ENCODE measurements at regions not wholly inside any gene's neighbourhood (a gene's known extent, or its start where the extent isn't known, plus 50 kb on each side); places are given as distances from the start of the nearest gene placed in this dataset.

DNA sequence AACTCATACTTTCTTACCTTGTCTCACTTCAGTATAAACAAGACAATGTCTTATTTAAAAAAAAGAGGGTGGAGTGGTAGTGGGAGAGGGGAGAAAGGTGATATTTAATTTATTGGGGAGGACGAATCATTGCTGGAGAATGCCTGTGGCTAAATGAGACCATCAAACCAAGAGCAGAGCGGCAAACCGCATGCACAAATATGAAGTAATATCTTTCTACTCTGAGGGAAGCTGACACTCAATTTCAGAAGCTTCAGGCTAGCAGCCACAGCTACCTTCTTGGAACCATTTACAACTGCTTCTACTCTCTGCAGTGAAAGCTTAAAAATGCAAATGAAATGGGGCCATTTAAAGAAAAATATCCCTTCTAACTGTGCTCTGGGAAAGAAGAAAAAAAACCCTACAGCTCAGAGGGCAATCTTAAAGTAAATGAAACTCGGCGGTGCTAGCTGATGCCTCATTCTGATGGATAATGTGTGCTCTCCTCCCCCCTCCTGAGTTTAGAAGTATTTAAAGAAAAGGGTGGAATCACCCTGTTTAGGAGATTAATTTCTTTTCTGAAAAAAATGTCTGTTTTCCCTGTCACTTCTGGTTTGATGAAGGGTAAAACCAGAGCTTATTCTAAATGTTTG is 178.2 kb upstream of the CAMK1G start:
- Histone ChIP-seq H3K27ac (ENCODE audit: low read length) (no peak overlapping the region), H3K36me3 (ENCODE audit: control insufficient read depth, insufficient read depth, low read length) (no peaks in the 10 kb centered on the region)

GRCh38 chr1:209406168-209406567 is 177.3 kb upstream of the CAMK1G start:
- WGBS (ENCODE audit: insufficient coverage): 80% methylated on average over 1 of the region's 3 CpGs
- Histone ChIP-seq H3K36me3 (ENCODE audit: control insufficient read depth, insufficient read depth, low read length) (no peaks in the 10 kb centered on the region), H3K27me3 (ENCODE audit: control insufficient read depth, insufficient read depth, low read length) (peaks cover 2% of the 10 kb centered on the region), H3K4me3 (ENCODE audit: low read length) (no peak overlapping the region), H3K4me1 (ENCODE audit: control insufficient read depth, insufficient read depth, low read length) (no peaks in the 10 kb centered on the region), H3K27ac (ENCODE audit: low read length) (no peak overlapping the region), H3K9me3 (replicated peaks; ENCODE audit: control insufficient read depth, low read depth, low read length) (no peaks in the 10 kb centered on the region)
- DNase-seq: no peak

More for the DNA sequence above, 178.2 kb upstream of the CAMK1G start:
- no peaks in the 10 kb centered on the region for H3K9me3 ChIP-seq (replicated peaks; ENCODE audit: control insufficient read depth, low read depth, low read length)
- no peak for DNase-seq
- peaks cover 2% of the 10 kb centered on the region for H3K27me3 ChIP-seq (ENCODE audit: control insufficient read depth, insufficient read depth, low read length)
- H3K4me3 ChIP-seq (ENCODE audit: low read length): no peak overlapping the region
- no peaks in the 10 kb centered on the region for H3K4me1 ChIP-seq (ENCODE audit: control insufficient read depth, insufficient read depth, low read length)
- WGBS (ENCODE audit: insufficient coverage): no CpG with 5 or more reads among the region's 5 CpGs

GRCh38 chr1:209406595-209406994 is 176.9 kb upstream of the CAMK1G start:
- DNase-seq: no peak
- Histone ChIP-seq H3K9me3 (replicated peaks; ENCODE audit: control insufficient read depth, low read depth, low read length) (no peaks in the 10 kb centered on the region), H3K4me1 (ENCODE audit: control insufficient read depth, insufficient read depth, low read length) (peaks cover 3% of the 10 kb centered on the region), H3K36me3 (ENCODE audit: control insufficient read depth, insufficient read depth, low read length) (no peaks in the 10 kb centered on the region), H3K4me3 (ENCODE audit: low read length) (no peak overlapping the region), H3K27ac (ENCODE audit: low read length) (no peak overlapping the region), H3K27me3 (ENCODE audit: control insufficient read depth, insufficient read depth, low read length) (peaks cover 2% of the 10 kb centered on the region)
- no CpG with 5 or more reads among the region's 2 CpGs for WGBS (ENCODE audit: insufficient coverage)

- no peak for DNase-seq
- H3K36me3 ChIP-seq (ENCODE audit: control insufficient read depth, insufficient read depth, low read length): no peaks in the 10 kb centered on the region
- no peak overlapping the region for H3K27ac ChIP-seq (ENCODE audit: low read length)
- peaks cover 6% of the 10 kb centered on the region for H3K4me1 ChIP-seq (ENCODE audit: control insufficient read depth, insufficient read depth, low read length)
- whole genome bisulfite sequencing (ENCODE audit: insufficient coverage): no CpG with 5 or more reads among the region's 2 CpGs
- H3K9me3 ChIP-seq (replicated peaks; ENCODE audit: control insufficient read depth, low read depth, low read length): no peaks in the 10 kb centered on the region
- no peak overlapping the region for H3K4me3 ChIP-seq (ENCODE audit: low read length)
- no peaks in the 10 kb centered on the region for H3K27me3 ChIP-seq (ENCODE audit: control insufficient read depth, insufficient read depth, low read length)
These were observed 173.7 kb upstream of the CAMK1G start for GRCh38 chr1:209409780-209410179.

DNA sequence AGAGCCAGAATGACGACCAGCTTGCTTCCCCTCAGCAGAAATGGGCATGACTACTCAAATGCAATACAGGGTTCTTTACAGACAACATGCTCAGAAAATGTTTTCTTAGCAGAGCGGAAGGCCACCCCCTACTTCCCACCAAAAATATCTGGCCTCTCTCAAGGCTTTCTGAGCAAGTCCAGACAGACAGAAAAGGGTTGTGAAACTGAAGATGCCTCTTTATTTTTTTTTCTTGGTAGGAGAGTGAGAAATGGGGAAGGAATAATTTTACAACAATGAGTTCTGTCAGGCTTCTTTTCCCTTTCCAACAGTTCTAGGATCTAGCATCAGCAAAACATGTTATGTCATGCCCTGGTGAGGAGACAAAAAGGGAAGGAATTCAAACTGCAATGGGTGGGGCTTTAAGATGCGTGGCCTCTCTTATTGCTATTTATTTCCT is 172.0 kb upstream of the CAMK1G start:
- peaks cover 2% of the 10 kb centered on the region for H3K27me3 ChIP-seq (ENCODE audit: control insufficient read depth, insufficient read depth, low read length)
- H3K9me3 ChIP-seq (replicated peaks; ENCODE audit: control insufficient read depth, low read depth, low read length): no peaks in the 10 kb centered on the region
- no peaks in the 10 kb centered on the region for H3K36me3 ChIP-seq (ENCODE audit: control insufficient read depth, insufficient read depth, low read length)
- H3K4me1 ChIP-seq (ENCODE audit: control insufficient read depth, insufficient read depth, low read length): peaks cover 8% of the 10 kb centered on the region
- peak; percentile 93 for DNase-seq
- 29% methylated on average over 1 of the region's 3 CpGs for WGBS (ENCODE audit: insufficient coverage)
- H3K27ac ChIP-seq (ENCODE audit: low read length): peak overlapping the region; percentile 57
- H3K4me3 ChIP-seq (ENCODE audit: low read length): no peak overlapping the region

GRCh38 chr1:209412036-209412435 is 171.5 kb upstream of the CAMK1G start:
- peaks cover 8% of the 10 kb centered on the region for H3K4me1 ChIP-seq (ENCODE audit: control insufficient read depth, insufficient read depth, low read length)
- no peak overlapping the region for H3K4me3 ChIP-seq (ENCODE audit: low read length)
- H3K9me3 ChIP-seq (replicated peaks; ENCODE audit: control insufficient read depth, low read depth, low read length): no peaks in the 10 kb centered on the region
- H3K27me3 ChIP-seq (ENCODE audit: control insufficient read depth, insufficient read depth, low read length): peaks cover 2% of the 10 kb centered on the region
- peak; percentile 53 for DNase-seq
- peak overlapping the region; percentile 23 for H3K27ac ChIP-seq (ENCODE audit: low read length)
- no peaks in the 10 kb centered on the region for H3K36me3 ChIP-seq (ENCODE audit: control insufficient read depth, insufficient read depth, low read length)

GRCh38 chr1:209412566-209412965 is 170.9 kb upstream of the CAMK1G start:
- 81% methylated on average over 1 of the region's 1 CpG for whole genome bisulfite sequencing (ENCODE audit: insufficient coverage)
- peaks cover 2% of the 10 kb centered on the region for H3K27me3 ChIP-seq (ENCODE audit: control insufficient read depth, insufficient read depth, low read length)
- DNase-seq: no peak
- no peaks in the 10 kb centered on the region for H3K9me3 ChIP-seq (replicated peaks; ENCODE audit: control insufficient read depth, low read depth, low read length)
- peaks cover 8% of the 10 kb centered on the region for H3K4me1 ChIP-seq (ENCODE audit: control insufficient read depth, insufficient read depth, low read length)
- H3K36me3 ChIP-seq (ENCODE audit: control insufficient read depth, insufficient read depth, low read length): no peaks in the 10 kb centered on the region
- H3K27ac ChIP-seq (ENCODE audit: low read length): no peak overlapping the region
- H3K4me3 ChIP-seq (ENCODE audit: low read length): no peak overlapping the region

DNA sequence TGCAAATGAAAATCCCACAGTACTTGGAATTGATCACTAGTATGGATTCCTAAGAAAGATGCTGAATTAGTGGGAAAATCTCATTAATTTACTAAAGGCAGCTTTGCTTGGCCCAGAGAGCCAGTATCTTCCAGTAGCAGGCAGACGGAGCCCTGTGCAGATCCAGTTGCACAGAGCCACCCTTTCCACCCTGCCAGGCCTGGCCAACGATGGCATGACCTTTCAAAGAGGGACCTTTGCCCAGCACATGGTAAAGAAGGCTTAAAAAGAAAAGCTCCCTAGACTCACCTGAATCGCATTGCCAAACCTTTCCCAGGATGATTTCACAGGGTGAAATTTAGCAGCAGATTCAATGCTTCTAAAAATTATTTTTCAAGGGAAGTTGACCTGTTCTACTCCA is 170.5 kb upstream of the CAMK1G start:
- H3K36me3 ChIP-seq (ENCODE audit: control insufficient read depth, insufficient read depth, low read length): no peaks in the 10 kb centered on the region
- H3K4me1 ChIP-seq (ENCODE audit: control insufficient read depth, insufficient read depth, low read length): peaks cover 8% of the 10 kb centered on the region
- WGBS (ENCODE audit: insufficient coverage): 70% methylated on average over 3 of the region's 3 CpGs
- peaks cover 2% of the 10 kb centered on the region for H3K27me3 ChIP-seq (ENCODE audit: control insufficient read depth, insufficient read depth, low read length)
- DNase-seq: no peak
- no peak overlapping the region for H3K27ac ChIP-seq (ENCODE audit: low read length)
- no peak overlapping the region for H3K4me3 ChIP-seq (ENCODE audit: low read length)
- no peaks in the 10 kb centered on the region for H3K9me3 ChIP-seq (replicated peaks; ENCODE audit: control insufficient read depth, low read depth, low read length)

GRCh38 chr1:209414803-209415329 is 168.6 kb upstream of the CAMK1G start:
- no peaks in the 10 kb centered on the region for H3K9me3 ChIP-seq (replicated peaks; ENCODE audit: control insufficient read depth, low read depth, low read length)
- H3K27ac ChIP-seq (ENCODE audit: low read length): no peak overlapping the region
- no peak overlapping the region for H3K4me3 ChIP-seq (ENCODE audit: low read length)
- WGBS (ENCODE audit: insufficient coverage): 83% methylated on average over 1 of the region's 8 CpGs
- H3K36me3 ChIP-seq (ENCODE audit: control insufficient read depth, insufficient read depth, low read length): no peaks in the 10 kb centered on the region
- DNase-seq: no peak
- H3K4me1 ChIP-seq (ENCODE audit: control insufficient read depth, insufficient read depth, low read length): peaks cover 8% of the 10 kb centered on the region
- peaks cover 2% of the 10 kb centered on the region for H3K27me3 ChIP-seq (ENCODE audit: control insufficient read depth, insufficient read depth, low read length)

DNA sequence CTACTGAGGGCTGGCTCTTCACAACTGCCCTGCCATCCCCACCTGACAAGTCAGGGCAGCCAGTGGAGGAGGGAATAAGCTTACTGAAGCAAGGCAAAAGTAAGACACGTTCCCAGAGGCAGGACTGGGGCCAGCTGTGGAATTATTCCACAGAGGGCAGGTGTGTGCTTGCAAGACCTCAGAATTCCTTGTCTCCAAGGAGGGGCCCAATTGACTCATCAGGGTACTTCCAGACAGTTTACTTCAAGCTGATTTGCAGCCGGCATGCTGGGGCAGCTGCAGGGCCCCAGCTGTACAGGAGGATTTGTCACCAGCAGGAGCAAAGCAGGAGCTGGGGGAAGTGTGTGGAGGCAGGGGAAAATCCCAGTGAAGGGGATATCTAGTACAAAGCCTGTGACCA is 167.5 kb upstream of the CAMK1G start:
- H3K4me3 ChIP-seq (ENCODE audit: low read length): no peak overlapping the region
- DNase-seq: no peak
- H3K9me3 ChIP-seq (replicated peaks; ENCODE audit: control insufficient read depth, low read depth, low read length): no peaks in the 10 kb centered on the region
- WGBS (ENCODE audit: insufficient coverage): 25% methylated on average over 2 of the region's 2 CpGs
- H3K4me1 ChIP-seq (ENCODE audit: control insufficient read depth, insufficient read depth, low read length): peaks cover 8% of the 10 kb centered on the region
- H3K27ac ChIP-seq (ENCODE audit: low read length): no peak overlapping the region
- H3K27me3 ChIP-seq (ENCODE audit: control insufficient read depth, insufficient read depth, low read length): peaks cover 2% of the 10 kb centered on the region
- no peaks in the 10 kb centered on the region for H3K36me3 ChIP-seq (ENCODE audit: control insufficient read depth, insufficient read depth, low read length)

GRCh38 chr1:209416716-209417115 is 166.8 kb upstream of the CAMK1G start:
- Histone ChIP-seq H3K27ac (ENCODE audit: low read length) (no peak overlapping the region), H3K9me3 (replicated peaks; ENCODE audit: control insufficient read depth, low read depth, low read length) (no peaks in the 10 kb centered on the region), H3K36me3 (ENCODE audit: control insufficient read depth, insufficient read depth, low read length) (no peaks in the 10 kb centered on the region), H3K4me3 (ENCODE audit: low read length) (no peak overlapping the region), H3K4me1 (ENCODE audit: control insufficient read depth, insufficient read depth, low read length) (peaks cover 5% of the 10 kb centered on the region), H3K27me3 (ENCODE audit: control insufficient read depth, insufficient read depth, low read length) (peaks cover 2% of the 10 kb centered on the region)
- WGBS (ENCODE audit: insufficient coverage): 30% methylated on average over 2 of the region's 2 CpGs
- DNase-seq: peak; percentile 51
